Muscle of arm (tissue), 1 donor: ENCODE measurements at regions not wholly inside any gene's neighbourhood (a gene's known extent, or its start where the extent isn't known, plus 50 kb on each side); places are given as distances from the start of the nearest gene placed in this dataset.
"Not testable (repeated sequence)": the region's sequence is repeated elsewhere in the genome, so short reads cannot be mapped to it uniquely, and the experiment has no call there.

ENCODE experiments used
- DNase-seq: peaks from one replicate; pipeline ENCODE4 v3.0.0-alpha.2; 2013

DNA sequence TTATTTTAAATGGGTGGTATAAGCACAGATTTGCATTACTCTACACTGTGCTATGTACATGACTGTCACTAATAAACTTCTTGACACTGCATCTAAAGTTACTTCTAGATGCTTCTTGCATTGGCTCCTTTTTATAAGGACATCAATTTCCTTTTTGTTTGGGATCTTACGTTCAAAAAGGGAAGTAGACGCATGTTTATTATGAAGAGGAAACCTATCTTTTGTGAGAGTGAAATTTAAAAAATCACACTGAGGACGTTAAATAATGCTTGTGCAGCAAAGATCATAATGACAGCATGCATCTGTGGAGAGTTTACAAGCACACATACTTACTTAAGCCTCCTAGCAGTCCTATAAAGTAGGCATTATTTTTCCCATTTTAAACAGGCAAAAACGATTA is 479.5 kb downstream of the CD83 start:
- DNase-seq = no peak

DNA sequence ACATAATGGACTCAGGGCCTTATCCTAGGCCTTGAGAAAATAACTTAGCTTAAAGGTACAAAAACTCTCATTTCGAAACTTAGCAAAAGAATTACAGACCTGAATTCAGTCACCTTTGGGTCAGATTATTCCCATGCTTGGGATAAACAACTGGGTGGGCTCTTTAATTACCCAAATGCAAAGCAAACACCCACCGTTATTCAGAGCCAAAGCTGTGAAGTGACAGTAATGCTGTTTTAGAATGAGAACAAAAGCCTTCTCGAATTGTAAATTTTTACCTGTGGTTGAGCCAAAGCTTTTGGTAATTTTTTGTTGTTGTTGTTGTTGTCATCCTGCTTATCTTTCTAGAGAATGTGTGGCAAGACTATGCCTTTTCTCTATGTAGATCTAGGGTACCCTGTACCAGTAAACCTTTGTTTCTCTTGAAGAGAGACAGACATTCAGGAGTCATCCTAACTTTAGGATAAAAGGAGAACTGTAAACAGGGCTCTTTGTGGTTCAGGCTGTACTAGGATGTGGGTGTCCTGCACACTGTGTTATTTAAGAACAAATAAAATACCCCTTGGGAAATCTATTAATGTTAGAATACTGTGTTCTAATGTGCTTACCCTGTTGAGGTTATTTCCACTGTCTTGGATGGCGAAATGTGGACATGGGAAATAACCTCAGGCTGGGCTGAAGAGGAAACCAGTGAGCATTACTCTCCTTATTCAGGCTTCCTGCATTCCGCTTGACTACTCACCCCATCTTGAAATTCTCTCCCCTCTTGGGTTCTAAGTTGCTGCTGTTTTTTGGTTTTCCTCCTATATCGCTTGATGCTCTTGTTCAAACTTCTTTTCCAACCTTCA is 480.7 kb downstream of the CD83 start:
- no peak for DNase-seq

DNA sequence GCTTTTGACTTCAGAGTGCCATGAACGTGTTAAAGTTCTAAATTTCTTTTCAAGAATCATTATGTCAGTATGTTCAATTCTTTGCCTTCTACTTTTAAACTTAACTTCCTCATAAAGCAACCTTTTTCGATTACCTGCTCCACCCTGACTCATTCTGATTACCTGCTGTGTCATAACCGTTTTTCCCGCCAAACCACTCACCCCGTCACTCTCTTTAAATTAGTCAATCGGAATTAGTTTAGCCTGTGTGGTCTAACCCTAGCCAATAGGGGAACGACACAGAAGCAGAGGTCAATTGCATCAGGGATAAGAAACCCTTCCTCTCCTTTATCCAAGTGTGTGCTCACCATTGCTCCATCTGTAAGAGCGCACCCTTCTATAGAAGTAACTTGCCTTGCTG is 482.7 kb downstream of the CD83 start:
- DNase-seq = not testable (repeated sequence)

DNA sequence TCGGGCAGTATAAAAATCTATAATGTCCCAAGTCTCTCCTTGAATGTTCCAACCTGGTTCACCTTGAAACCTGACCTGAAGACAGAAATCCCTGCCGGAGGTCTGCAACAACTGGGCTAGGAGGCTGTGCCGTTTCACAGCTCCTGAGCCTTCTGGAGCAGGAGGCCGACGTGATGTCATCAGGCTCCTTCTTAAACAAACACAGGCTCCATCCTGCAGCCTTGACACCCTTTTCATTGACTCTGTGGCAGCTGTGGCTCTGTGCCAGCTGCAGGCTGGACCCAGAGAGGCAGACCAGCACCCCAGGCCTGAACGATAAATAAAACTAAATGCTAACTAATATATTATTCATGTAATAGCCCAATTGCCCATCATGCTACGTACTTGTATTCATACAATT is 483.9 kb downstream of the CD83 start:
- no peak for DNase-seq

DNA sequence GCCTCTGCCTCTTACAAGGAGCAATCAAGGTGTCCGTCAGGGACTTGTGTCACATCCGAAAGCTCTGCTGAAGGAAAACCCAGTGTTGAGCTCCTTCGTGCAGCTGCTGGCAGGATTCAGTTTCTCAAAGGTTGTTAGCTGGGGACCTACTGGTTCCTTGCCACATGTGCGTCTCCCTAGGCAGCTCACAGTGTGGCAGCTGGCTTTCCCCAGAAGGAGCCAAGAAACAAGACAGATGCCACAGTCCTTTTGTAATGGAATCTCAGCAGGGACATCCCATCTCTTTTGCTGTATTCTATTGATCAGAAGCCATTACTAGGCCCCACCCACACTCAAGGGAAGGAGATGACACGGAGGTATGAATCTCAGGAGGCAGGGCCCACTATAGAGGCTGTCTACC is 488.8 kb downstream of the CD83 start:
- no peak for DNase-seq

DNA sequence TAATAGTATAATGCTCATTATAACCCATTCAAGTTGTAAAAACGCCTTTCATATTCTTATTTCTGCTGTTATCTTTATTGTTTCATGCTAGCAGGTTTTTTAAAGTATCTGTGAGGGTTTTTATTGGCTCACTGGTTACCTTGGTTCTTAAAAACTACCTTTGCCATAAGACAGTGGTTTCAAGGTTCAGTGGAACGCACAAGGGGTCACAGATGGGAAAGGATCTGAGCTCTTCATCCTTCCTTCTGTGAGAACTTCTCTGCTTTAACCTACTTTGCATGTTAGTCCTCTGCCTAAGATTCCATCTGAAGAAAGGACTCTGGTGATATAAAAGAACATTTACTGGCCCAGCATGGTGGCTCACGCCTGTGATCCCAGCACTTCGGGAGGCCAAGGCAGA is 492.6 kb downstream of the CD83 start:
- DNase-seq = no peak

DNA sequence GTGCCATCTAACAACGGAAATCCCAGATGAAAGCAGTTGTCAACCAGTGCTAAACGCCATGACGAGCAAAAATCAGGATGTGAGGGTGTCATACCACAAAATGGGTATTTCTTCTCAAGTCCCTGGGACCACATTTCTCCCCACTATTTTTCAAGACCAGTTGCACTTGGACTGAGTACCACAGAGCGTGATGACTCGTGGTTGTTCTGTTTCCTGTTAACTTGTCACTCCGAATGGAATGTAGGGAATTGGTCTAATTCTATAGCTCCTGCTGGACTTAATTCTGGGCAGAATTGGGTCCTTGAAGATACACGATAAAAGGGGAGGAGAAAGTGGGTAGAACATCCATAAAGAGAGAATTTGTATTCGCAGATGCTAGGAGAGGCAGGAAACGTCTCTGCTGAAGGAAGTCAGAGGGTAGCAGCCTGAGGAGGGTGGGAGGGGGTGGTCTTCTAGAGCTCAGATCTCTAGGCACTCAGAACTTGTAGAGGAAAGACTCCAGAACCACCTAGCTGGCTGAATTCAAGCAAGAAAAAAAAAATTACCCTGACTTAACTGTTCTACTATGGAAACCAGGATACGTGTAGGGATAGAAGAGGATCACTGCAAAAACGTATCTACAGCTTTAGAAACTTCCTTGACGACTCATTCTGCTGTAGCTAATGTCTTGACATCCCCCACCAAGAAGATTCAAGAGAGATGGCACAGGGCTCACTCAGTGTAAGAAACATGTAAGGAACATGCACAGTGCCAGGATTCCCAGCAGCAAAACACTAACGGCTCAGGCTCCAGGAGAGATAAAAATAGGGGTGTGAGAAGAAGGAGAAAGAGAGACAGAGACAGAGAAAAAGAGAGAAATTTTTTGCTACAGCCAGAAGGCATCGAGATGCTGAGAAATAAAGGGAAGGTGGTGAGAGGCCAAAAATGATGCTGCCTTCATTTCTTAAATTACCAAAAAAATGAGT is 494.7 kb downstream of the CD83 start:
- no peak for DNase-seq

DNA sequence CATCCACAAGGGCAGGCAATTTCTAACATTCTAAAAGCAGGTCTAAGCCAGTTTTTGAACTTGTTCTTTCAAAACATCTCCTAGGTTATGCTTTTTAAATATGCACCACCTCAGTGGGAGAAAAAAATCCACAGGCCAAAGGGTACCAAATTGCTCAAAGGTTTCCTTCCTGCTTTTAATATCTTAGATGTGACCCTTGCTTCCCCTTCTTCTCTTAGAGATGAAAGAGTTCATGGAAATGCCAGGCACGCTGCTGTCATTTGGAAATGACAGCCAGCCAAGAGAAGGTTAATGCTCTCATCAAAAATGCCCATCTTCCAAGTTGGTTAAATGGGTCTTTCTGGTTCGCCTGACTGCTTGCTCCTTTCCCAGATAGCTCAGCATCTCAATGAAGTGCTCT is 497.1 kb downstream of the CD83 start:
- DNase-seq = no peak

DNA sequence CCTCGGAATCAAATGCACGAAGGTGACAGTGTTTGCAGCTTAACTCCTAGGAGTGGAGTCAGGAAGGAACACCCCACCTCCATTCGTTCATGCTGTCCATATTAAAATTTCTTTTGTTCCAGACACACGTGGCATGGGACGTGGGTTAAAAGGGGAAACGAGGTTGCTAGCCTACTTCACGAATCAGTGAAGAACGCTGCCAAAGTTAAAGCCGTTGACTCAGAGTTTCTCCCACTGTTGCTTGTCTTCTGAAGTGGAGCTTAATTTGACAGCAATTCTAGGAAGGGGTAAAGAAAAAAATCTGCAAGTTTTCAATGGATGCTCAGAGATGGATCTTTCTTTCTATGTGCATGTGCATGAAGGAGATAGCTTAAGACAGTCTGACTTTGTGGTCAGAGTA is 499.1 kb downstream of the CD83 start:
- DNase-seq = no peak

DNA sequence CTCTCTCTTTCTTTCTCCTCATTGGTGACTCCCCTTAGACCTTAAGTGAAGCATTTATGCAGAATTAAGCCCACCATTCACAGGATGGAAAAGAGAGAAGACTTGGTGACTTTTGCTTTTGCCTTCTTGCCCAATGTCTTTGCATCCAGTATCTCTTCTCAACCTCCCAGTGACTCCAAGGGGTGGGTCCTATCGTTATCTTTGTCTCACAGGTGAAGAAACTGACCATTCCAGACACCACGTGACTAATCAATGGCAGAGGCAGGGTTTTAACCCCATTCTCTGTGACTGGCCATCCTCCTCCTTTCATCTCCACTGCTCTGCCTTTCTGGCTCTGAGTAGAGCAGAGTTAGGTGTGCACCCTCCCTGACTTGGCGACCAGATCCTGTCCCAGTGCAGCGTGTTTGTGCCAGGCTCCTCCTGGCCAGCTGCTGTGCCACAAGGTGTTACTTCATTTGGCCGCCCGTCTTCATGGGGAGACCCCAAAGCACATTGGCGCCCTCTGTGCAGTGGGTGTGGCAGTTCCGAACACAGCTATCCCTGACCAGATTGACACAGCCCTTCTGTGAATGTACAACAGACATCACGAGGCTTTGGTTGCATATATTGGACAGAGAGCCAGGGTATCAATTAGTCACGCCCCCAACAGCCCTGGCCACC is 501.3 kb downstream of the CD83 start:
- DNase-seq = no peak

DNA sequence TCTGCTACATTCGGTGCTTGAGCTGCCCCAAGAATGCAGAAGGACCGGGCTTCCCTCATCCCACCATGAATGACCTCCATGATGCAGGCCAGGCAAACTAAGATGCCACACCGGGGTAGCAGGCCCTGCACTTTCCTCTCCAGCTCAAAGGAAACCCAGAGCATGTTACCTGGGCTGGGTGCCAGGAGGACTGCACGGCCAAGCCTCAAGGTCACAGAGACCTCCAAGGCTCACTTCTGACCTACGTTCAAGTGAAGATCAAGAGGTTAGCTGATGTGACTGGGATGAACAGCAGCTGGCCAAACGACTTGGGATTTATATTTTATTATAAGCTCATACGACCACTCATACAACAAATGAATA is 501.8 kb downstream of the CD83 start:
- DNase-seq = no peak

DNA sequence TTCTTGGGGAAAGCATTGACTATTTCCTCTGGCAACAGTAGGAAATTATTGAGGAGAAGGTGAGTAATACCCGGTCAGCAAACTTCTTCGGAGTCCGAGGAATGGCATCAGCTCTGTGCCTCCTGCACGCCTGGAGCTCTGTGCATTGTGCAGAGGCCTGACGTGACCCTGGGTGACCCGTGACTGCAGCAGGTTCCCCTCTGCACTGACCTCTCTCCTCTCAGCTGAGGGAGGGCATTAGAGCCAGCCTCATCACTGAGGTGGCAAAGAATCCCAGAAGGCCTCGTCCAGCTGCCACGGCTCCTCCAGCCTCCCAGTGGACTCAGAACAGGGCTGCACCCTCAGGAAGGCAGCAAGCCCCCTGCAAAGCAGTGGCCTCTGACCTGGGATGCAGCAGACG is 502.9 kb downstream of the CD83 start:
- DNase-seq = no peak

DNA sequence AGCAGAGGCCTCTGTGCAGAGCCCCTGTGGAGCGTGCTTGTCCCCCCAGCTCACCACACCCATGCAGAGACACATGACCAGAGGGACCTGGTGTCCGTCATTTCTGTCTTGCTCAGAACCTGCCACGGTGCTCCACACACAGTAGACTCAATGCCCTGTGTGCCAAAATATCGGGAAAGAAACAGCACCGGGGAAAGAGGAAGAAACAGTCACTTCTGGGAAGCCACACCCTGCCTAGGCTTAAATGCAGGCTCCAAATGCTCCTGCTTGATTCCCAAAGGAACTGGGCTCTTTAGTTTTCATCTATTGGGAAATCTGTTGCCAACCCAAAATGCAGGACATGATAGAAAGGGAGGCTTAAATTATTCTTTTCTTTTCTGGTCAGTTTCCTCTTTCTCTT is 503.9 kb downstream of the CD83 start:
- no peak for DNase-seq

DNA sequence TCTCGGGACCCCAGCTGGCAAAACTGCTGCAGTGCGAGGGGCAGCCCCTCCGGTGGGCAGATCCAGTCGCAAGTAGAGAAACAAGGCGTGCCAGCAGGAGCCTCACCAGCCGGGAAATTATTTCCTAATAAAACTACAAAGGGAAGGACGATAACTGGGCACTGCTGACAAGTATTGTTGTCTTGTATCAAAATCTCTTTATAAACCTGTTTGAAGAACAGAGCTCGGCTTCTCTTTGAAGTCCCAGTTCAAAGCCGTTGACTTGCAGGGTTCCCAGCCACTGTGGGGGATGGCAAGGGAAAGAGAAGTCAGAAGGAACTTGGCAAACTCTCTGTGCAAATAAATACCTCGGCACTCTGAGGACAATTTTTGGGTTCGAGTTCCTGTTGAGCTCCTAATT is 504.5 kb downstream of the CD83 start:
- no peak for DNase-seq

DNA sequence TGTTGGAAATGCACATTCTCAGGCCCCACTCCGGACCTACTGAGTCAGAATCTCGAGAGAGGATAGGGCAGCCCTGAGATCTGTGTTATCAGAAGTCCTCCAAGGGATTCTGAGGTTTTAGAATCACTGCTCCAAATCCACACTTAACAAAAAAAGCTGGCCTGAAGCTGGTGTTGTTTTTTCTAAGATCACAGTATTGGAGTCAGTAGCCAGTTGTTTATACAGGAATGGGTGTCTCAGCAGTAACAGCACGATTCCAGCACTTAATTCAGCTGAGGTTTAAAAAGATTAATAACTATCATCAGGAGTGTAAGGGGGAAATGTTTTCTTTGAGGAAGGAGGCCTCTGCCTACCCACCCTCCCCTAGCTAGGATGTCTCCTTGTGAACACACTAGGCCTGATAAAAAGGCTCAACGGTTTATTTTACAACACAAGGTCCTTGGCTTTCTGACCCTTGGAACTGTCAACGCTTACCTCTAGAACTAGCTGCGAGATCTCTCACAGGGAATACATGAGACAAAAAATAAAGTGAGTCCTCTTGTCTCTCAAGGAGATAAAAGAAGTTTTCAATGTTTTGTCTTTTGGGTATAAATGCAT is 505.4 kb downstream of the CD83 start:
- no peak for DNase-seq

DNA sequence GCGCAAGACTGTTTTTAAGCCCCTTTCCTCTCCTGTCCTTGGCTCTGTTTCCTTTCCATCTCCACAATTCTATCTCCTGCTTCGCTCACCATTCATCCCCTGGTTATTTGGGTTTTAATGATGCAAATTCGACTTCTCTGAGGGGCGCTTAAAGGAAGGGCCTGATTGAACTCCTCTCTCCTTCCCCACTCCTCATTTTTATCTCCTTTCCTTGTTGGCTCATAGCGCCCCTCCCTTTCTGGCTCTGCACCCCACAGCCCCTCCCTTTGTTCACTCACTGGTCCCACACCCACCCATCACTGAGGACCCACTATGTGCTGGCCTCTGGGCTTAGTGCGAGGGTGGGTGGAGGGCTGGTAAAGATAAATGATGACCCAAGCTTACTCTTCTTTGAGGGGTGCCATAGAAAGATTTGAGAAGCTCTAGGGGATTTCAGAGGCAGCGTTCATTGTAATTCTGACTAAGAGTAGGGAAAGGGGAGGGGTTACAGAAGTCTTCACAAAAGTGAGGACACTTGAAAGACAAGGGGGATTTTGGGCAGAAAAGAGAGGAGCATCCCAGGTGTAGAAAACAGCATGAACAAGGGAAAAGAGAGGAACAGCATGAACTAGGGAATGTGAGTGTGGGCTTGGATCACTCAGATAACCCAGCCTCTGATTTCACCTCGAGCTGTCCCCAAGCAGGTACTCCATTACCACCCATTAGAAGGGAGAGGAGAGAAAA is 507.8 kb downstream of the CD83 start:
- no peak for DNase-seq

DNA sequence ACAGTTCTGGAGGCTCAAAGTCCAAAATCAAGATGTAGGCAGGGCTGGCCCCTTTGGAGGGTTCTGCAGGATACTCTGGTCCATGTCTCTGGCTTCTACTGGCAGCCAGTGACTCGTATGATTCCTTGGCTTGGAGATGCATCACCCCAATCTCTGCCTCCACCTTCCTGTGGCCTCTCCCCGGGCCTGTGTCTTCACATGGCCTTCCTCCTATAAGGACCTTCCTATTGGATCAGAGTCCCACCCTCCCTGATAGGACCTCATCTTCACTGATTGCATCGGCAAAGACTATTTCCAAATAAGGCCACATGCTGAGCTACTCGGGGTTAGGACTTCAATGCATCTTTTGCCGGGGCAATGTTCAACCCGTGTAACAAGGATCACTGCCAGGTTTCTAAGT is 509.0 kb downstream of the CD83 start:
- DNase-seq = no peak

DNA sequence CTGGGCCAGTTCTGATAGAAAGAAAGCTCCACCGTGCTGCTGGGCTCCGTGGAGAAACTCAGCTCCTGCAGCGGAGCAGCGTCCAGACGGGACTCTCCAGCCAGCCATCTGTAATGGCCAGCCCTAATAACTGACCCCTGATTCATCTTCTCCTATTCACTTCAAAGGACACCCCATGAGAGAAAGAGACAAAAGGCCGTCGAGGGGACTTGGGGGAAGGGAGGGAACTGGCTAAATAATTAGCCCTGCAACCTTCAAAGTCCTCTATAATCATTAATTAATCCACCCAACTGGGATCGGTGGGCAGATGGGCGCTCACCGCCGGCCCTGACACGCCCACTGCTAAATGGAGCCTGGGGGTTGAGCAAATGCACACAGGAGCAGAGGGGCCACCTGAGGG is 512.4 kb downstream of the CD83 start:
- DNase-seq = no peak

DNA sequence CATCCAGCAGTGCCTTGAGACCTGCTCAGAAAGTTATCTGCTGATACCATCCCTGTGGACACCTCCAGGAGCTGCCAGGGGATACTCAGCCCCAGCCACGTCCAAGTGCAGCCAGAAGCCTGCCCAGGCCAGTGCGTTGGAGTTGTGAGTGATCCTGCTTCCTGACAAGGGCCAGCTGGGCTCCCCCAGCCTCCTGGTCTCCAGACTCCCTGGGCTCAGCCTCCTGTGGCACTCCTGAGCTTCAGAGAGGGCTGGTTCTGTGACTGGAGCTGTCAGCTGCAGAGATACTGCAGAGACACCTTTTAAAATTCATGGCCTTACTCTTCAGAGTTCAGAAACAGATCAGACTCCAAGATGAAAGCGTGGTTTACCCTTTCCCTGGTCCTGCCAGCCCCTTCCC is 515.9 kb downstream of the CD83 start:
- no peak for DNase-seq

DNA sequence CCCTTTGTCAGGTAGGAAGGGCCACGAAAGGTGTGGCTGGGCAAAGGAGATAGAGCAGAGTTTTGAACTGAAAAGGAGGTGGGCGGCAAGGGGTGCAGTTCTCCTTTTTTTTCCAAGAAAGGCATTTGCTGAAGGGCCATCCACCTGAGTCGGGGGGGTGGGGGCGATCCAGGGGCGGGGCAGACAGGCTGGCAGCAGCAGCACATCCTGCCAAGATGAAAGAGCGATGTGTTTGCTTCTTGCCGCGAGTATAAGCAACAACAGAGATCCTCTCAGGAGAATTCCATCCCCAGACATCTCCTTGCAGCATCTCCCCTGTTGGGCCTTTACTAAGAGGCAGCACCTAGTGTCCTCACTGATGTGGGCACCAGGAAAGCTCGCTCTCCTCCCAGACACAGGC is 516.5 kb downstream of the CD83 start:
- DNase-seq = no peak

DNA sequence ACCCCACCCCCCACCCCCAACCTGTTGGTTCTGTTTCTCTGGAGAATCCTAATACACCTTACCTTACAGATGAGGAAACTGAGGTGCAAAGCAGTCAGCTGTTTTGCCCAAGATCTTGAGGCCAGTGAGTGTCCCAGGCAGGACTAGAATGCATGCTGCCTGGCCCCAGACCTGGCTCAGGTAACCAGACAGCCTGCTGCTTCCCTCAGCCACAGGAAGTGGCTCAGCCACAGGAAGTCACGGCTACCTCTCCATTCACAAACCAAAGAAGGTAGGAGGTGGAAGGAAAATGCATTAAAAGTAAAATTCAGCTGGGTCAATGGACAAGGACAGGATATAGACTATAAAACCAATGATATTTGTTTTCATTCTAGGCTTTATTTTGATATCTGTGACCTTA is 517.6 kb downstream of the CD83 start:
- DNase-seq = no peak
